Hepatic stellate cell (primary cell): ENCODE measurements at regions not wholly inside any gene's neighbourhood (a gene's known extent, or its start where the extent isn't known, plus 50 kb on each side); places are given as distances from the start of the nearest gene placed in this dataset.

Source experiments
- DNase-seq: peaks from one replicate; pipeline ENCODE4 v3.0.0; 2011; ENCODE audit warnings: low spot score

- no peak for DNase-seq
These were observed 105.2 kb downstream of the FAS start for GRCh38 chr10:89095701-89096391.

GRCh38 chr10:89093728-89094127 is 103.1 kb downstream of the FAS start:
- DNase-seq = no peak

- DNase-seq = no peak
These were observed 102.4 kb downstream of the FAS start for GRCh38 chr10:89092981-89093380.

DNA sequence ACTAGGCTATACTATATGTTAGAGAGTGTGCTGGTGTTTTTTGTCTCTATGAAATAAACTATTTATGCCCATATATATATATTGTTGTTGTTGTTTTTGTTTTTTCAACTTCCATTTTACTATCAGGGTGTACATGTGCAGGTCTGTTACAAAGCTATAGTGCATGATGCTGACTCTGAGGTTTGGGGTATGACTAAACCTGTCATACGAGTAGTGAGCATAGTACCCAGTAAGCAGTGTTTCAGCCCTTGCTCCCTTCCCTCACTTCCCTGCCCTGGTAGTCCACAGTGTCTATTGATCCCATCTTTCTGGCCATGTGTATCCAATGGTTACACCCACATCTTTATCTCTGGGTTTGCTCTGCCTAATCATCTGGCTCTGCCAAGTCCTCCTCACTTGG is 101.8 kb downstream of the FAS start:
- DNase-seq = no peak

GRCh38 chr10:89091496-89091895 is 100.9 kb downstream of the FAS start:
- no peak for DNase-seq

DNA sequence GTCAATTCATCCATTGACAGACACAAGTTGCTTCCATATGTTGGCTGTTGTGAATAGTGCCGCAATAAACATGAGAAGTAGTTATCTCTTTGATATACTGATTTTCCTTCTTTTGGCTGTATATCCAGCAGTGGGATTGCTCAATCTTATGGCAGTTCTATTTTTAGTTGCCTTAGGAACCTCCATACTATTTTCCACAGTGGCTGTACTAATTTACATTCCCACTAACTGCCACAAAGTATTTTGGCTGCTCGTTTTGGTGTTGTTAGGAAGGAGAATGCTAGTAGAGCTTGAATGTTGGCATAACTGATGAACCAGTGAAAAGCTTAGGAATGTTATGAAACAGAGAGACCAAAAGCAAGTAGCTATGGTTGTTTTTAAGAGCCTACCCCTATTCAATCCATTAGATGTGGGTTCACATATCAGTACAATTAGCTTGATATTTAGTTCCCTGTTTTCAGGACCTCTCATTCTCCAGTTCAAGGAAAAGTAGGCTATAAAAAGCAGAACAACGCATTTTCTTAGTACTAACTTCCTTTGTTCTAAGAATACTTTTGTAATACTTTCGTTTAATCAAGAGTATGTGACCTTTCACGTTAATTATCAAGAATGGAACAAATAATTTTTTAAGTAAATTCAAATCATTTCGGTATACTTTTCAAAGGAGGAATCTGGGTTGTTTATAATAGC is 100.3 kb downstream of the FAS start:
- DNase-seq = no peak

DNA sequence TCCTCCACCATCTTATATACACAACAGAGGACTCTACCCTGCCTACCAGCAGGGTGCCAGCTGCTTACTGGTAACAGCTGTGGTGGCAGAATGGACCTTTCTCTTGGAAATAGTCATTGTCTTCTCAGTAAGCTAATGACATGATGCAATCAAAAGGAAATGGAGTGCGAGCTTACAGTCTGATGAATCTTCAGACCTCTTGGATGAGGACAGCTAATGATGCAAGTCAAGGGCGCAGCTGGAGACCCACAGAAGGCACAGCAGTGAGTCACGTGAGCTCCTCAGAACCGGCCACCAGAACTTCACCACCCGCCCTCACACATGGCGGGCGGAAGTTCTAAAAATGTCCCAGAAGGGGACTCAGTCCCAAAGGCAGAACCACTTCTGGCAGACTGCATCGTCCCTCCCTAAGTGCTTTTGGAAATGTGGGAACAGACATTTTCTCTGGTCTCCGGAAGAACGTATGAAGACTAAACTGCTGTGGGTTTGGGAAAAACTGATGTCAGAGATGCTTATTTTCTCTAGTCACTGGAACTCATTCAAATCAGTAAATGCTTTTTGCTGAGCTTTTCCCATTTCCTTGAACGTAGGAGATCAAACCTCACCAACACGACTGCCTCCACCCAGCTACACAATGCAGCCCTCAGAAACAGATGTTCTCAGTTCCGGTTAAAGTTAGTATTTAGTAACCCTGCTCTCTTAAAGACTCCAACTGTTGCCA is 96.4 kb downstream of the FAS start:
- DNase-seq = peak; percentile 59

GRCh38 chr10:89085153-89085552 is 94.6 kb downstream of the FAS start:
- DNase-seq = no peak

DNA sequence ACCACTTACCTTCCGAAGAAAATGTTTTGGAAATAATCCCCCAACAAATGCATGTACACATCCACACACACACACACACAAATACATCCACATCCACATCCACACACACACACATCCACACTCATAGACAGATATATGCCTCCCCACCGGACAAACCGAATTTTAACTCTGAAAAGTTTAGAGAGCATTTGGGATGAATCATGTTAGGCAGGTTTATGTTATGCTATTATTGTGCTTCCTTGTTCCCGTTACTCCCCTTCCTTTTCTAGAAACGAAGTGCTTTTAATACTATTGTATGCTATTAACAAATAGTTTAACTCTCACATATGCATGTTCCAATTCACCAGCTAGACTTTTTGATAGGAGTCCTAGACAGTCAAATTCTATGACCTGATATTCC is 91.5 kb downstream of the FAS start:
- no peak for DNase-seq

- no peak for DNase-seq
These were observed 90.1 kb downstream of the FAS start for GRCh38 chr10:89080660-89081059.

DNA sequence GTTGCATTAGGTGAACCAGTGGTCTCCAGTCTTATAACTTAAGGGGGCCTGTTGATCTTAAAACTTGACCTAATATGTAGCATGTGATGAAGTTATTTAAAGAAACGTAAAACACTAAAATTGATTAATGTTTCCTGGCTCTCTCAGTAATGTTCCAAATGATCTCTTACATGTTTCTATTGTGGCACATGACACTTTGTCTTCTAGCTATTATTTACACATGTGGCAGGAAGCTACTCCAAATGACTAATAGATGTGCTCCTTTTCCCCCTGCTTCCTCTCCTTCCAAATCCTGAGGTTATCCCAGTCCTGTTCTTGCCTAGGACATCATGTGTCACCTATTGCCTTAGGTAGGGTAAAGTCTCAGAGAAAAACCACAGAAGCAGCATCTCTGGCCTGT is 89.4 kb downstream of the FAS start:
- DNase-seq = no peak

DNA sequence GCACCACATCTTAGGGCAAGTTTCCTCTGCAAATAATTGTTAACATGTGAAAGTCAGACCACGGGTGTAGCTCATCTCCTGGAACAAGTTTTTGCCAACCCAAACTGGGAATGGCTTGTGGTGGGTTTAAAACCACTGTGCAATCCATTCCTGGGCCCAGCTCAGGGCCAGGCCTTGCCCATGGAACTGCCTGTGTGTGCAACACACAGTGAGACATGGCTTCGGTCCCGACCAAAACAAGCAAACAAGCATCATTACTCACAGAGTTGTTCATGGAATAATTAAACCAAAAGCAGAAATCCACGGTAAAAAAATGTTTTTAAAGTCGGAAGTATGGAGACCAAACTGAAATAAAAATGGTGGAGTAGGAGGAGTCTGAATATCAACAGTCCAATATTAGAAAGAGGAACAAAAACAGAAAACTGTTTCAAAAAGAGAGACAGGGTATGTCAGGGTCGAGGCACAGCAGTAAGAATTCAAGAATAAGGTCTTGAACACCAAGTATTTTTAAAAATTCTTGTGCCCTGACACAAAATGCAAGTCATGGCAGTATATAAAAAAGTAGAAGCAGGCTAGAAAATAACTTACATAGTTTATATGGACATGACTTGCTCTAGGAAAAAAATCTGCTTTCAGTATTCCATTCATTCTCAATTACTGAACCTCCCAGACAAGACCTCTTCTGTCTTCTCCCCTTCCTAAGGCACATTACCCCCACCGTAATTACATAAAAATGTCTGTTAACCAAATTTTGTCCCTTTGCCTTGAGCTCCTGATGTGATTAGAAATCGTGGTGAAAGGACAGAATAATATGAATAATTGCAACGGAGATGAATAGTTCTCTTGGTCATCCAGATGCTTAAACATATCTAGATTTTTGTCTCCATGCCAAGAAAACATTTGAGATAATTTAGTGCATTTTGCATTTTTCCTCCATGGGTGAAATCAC is 88.4 kb downstream of the FAS start:
- DNase-seq = no peak

GRCh38 chr10:89076120-89076519 is 85.5 kb downstream of the FAS start:
- DNase-seq = no peak

DNA sequence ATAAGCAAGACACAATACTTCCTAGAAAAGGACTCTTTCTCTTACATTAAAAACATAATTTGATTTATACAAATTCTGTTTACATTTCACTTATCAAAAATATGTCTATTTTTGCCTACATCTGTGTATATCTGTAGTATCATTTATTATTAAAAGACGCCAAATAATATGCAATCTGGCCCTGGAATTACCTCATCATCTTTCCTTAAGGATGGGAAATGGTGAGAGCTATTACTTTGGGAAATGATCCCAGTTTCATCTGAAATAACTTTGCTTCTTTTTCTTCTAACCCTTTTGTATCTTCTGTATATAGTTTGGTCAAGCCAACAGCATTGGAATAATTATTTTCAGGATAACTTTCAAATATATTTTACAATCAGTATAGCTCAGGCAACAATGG is 85.0 kb downstream of the FAS start:
- no peak for DNase-seq

GRCh38 chr10:89074120-89074519 is 83.5 kb downstream of the FAS start:
- DNase-seq = no peak

DNA sequence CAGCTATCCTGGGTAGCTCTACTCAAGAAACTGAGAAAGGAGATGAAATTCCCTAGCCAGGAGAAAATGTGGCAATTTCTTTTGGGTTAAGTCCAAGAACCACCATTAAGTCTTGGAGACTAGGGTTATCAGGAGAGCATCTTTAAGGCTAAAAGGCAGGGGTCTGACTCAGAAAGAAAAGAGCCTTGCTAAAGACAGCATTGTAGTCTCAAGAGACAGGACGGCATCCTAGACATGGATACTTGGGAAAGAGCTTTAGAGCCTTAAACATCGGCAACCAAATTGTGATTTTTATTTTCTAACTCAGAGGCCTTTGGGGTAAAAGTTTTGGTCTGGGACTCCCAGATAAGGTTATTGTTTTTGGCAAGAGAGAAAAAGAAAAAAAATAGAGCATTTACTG is 83.1 kb downstream of the FAS start:
- no peak for DNase-seq

DNA sequence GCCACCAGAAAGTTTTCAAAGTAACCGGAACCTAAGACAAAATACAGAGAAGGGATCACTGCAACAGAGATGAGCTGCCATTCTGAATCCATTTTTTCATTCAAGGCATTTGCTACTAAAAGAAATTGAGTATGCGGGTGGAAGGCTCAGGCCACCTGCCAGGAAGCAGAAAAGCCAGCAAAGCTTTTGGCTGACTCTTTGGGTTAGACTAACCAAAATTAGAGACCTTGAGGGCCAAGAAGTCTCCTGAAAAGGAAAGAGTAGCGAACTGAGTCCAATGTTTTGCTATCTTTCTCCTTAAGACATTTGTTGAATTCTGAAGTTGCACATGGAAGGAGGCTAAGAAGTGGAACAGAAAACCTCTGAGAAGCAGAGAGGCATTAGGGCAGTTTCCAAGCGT is 79.0 kb downstream of the FAS start:
- DNase-seq = no peak
